Fibroblast of mammary gland (primary cell): ENCODE measurements at regions not wholly inside any gene's neighbourhood (a gene's known extent, or its start where the extent isn't known, plus 50 kb on each side); places are given as distances from the start of the nearest gene placed in this dataset.

Experiments
- DNase-seq: peaks from one replicate; pipeline ENCODE4 v3.0.0-alpha.2; 2010; ENCODE audit warnings: low read depth
- H3K4me3 ChIP-seq: 2 replicates; pipeline ENCODE4 v1.5.1; 2011; ENCODE audit warnings: low read depth, mild to moderate bottlenecking, low read length, moderate library complexity; ENCODE audit not compliant: control insufficient read depth
- TF ChIP-seq, protein P1 (sequence below): conservative IDR thresholded peaks from 2 replicates; pipeline ENCODE4 v1.5.1; 2011; ENCODE audit warnings: low read depth, low read length, inconsistent platforms; ENCODE audit not compliant: control insufficient read depth, insufficient read depth

DNA sequence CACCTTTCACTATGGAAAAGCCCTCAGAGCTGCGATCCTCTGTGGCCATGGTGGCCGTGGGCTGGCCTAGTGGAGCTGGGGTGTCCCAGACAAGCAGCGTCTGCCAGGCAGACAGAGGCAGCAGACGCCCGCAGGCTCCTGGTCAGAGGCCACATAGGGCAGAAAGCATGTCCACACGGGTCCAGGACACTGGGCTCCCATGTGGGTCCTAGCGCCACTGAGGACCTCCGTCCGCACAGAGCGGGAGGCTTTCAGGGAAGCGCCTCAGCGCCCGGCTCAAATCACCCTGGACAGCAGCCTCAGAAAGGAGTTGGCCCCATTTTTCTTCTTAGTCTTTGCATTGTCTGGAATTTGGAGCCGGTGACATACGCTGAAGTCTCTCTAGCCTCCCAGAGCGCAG, 389.7 kb downstream of the BRD1 start:
- H3K4me3 ChIP-seq = no peak overlapping the region
- TF ChIP-seq, protein P1, sequence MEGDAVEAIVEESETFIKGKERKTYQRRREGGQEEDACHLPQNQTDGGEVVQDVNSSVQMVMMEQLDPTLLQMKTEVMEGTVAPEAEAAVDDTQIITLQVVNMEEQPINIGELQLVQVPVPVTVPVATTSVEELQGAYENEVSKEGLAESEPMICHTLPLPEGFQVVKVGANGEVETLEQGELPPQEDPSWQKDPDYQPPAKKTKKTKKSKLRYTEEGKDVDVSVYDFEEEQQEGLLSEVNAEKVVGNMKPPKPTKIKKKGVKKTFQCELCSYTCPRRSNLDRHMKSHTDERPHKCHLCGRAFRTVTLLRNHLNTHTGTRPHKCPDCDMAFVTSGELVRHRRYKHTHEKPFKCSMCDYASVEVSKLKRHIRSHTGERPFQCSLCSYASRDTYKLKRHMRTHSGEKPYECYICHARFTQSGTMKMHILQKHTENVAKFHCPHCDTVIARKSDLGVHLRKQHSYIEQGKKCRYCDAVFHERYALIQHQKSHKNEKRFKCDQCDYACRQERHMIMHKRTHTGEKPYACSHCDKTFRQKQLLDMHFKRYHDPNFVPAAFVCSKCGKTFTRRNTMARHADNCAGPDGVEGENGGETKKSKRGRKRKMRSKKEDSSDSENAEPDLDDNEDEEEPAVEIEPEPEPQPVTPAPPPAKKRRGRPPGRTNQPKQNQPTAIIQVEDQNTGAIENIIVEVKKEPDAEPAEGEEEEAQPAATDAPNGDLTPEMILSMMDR = no peak
- DNase-seq = no peak

- TF ChIP-seq, protein P1 = no peak
- DNase-seq = no peak
- H3K4me3 ChIP-seq = no peak overlapping the region
Measured at GRCh38 chr22:49437356-49437755, 390.3 kb downstream of the BRD1 start.

GRCh38 chr22:49436056-49436455, 391.6 kb downstream of the BRD1 start:
- H3K4me3 ChIP-seq = no peak overlapping the region
- DNase-seq = no peak
- TF ChIP-seq, protein P1 = no peak

- H3K4me3 ChIP-seq = no peak overlapping the region
Measured at GRCh38 chr22:49435596-49435995, 392.1 kb downstream of the BRD1 start.

DNA sequence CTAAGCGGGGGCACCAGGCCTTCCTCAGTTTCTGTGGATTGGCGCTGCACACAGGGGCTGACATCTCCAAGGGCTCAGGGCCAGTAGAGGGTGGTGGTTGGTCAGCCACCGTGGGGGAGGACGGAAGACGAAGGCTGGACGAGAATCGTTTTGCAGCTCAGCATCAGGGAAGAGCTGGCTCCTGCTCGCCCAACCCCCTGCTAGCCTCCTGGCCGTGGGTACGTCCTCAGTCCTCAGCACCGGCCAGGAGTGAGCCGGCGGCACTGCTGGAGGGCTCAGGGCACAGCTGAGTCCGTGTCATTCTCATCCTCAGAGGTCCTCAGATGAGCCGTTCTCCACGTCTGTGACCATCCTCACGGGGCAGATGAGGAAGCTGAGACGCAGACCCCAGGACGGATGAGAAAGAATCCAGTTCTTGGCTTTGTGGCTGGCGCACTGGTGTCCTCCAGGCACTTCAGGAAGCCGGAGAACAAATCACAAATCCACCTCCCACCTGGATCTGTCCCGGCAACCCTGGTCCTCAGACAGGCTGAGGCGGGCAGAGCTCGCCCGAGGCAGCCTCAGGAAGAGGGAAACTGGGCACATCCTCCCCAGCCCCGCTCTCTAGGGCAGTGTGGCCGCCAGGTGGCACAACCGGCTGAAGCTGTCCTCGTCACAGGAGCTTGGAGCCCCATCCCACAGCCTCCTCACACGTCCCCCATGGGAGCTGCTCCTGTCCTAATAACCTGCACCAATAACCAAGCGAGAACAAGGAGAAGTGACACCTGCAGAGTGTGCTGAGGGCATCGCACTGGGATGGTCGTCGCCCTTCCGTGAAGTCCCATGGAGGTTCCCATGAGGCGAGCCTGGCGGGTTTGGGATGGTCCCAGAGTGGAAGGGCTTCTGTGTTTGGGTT, 393.7 kb downstream of the BRD1 start:
- DNase-seq = no peak
- H3K4me3 ChIP-seq = no peak overlapping the region
- TF ChIP-seq, protein P1 = no peak

More at GRCh38 chr22:49435596-49435995, 392.1 kb downstream of the BRD1 start:
- no peak for DNase-seq
- TF ChIP-seq, protein P1 = no peak

- TF ChIP-seq, protein P1 = no peak
- no peak overlapping the region for H3K4me3 ChIP-seq
- DNase-seq = no peak
Measured at GRCh38 chr22:49432897-49433443, 394.7 kb downstream of the BRD1 start.
